Smooth muscle cell (in vitro differentiated cells): ENCODE measurements at regions not wholly inside any gene's neighbourhood (a gene's known extent, or its start where the extent isn't known, plus 50 kb on each side); places are given as distances from the start of the nearest gene placed in this dataset.
"Not testable (repeated sequence)": the region's sequence is repeated elsewhere in the genome, so short reads cannot be mapped to it uniquely, and the experiment has no call there.

Experiments used
- DNase-seq: peaks from one replicate; lab custom pipeline; 2025; ENCODE audit not compliant: unreplicated experiment; lab: John Stamatoyannopoulos, UW
- H2AFZ ChIP-seq: fragments of 200-600 bp; sonication (generic); 2 replicates; pipeline ENCODE4 v1.6.0; 2016; ENCODE audit warnings: antibody characterized with exemption, low read depth, mild to moderate bottlenecking
- H3F3A ChIP-seq: fragments of 200-600 bp; sonication (generic); 2 replicates; pipeline ENCODE4 v1.6.0; 2017; ENCODE audit warnings: antibody characterized with exemption, low read depth
- H3K27ac ChIP-seq: fragments of 200-600 bp; sonication (generic); 2 replicates; pipeline ENCODE4 v1.5.1; 2016; ENCODE audit warnings: low read depth, mild to moderate bottlenecking
- H3K27me3 ChIP-seq: fragments of 200-600 bp; sonication (generic); 2 replicates; pipeline ENCODE4 v1.6.1; 2016; ENCODE audit warnings: low read depth, mild to moderate bottlenecking
- H3K36me3 ChIP-seq: fragments of 200-600 bp; sonication (generic); 2 replicates; pipeline ENCODE4 v1.5.1; 2016; ENCODE audit warnings: low read depth
- H3K4me1 ChIP-seq: fragments of 200-600 bp; sonication (generic); 2 replicates; pipeline ENCODE4 v1.5.1; 2016; ENCODE audit warnings: low read depth
- H3K4me2 ChIP-seq: fragments of 200-600 bp; sonication (generic); 2 replicates; pipeline ENCODE4 v1.6.0; 2016; ENCODE audit warnings: mild to moderate bottlenecking
- H3K4me3 ChIP-seq: fragments of 200-600 bp; sonication (generic); 2 replicates; pipeline ENCODE4 v1.5.1; 2016; ENCODE audit warnings: mild to moderate bottlenecking
- H3K79me2 ChIP-seq: fragments of 200-600 bp; sonication (generic); 2 replicates; pipeline ENCODE4 v1.6.0; 2016; ENCODE audit warnings: low read depth, mild to moderate bottlenecking
- H3K9ac ChIP-seq: fragments of 200-600 bp; sonication (generic); 2 replicates; pipeline ENCODE4 v1.6.0; 2016; ENCODE audit warnings: low read depth
- H3K9me3 ChIP-seq: fragments of 200-600 bp; sonication (generic); replicated peaks from 2 replicates; pipeline ENCODE4 v1.5.1; 2016; ENCODE audit warnings: low read depth
- H4K20me1 ChIP-seq: fragments of 200-600 bp; sonication (generic); 2 replicates; pipeline ENCODE4 v1.6.0; 2016; ENCODE audit warnings: low read depth
- CTCF ChIP-seq: fragments of 200-600 bp; sonication (generic); IDR thresholded peaks from 2 replicates; pipeline ENCODE4 v1.5.1; 2017; ENCODE audit warnings: borderline replicate concordance, mild to moderate bottlenecking, antibody characterized with exemption; ENCODE audit not compliant: insufficient read depth, poor library complexity, severe bottlenecking
- WGBS: methylation state at CpG from one replicate; pipeline ENCODE4 v1.1.7; 2016; ENCODE audit warnings: low lambda C conversion rate; 5-methylcytosine and 5-hydroxymethylcytosine counted together

- not testable (repeated sequence) for H3K4me2 ChIP-seq, H3F3A ChIP-seq, H3K4me3 ChIP-seq, H2AFZ ChIP-seq, H3K9me3 ChIP-seq, H3K79me2 ChIP-seq, H3K9ac ChIP-seq, H3K36me3 ChIP-seq, H4K20me1 ChIP-seq, H3K27ac ChIP-seq, H3K4me1 ChIP-seq, DNase-seq
- 85% methylated on average over 3 of the region's 3 CpGs for WGBS
- H3K27me3 ChIP-seq: peaks cover 19% of the 10 kb centered on the region
Observed at GRCh38 chr10:87416892-87417291, 59.3 kb downstream of the NUTM2D start.

- DNase-seq, H4K20me1 ChIP-seq, H3K9ac ChIP-seq, H2AFZ ChIP-seq, H3K4me2 ChIP-seq, H3K27ac ChIP-seq, H3K36me3 ChIP-seq, H3K9me3 ChIP-seq, H3F3A ChIP-seq, H3K4me1 ChIP-seq, H3K4me3 ChIP-seq, H3K79me2 ChIP-seq: not testable (repeated sequence)
- H3K27me3 ChIP-seq: peaks cover 16% of the 10 kb centered on the region
Observed at GRCh38 chr10:87422641-87423040, 65.1 kb downstream of the NUTM2D start.

- not testable (repeated sequence) for DNase-seq
Observed at GRCh38 chr10:87424697-87425373, 67.3 kb downstream of the NUTM2D start.

GRCh38 chr10:87433836-87434235 lies 70.9 kb upstream of the MINPP1 start:
- DNase-seq, H3K9me3 ChIP-seq, H3K36me3 ChIP-seq, H4K20me1 ChIP-seq, H3K27ac ChIP-seq, H2AFZ ChIP-seq, H3F3A ChIP-seq, H3K4me2 ChIP-seq, H3K27me3 ChIP-seq, H3K79me2 ChIP-seq, H3K9ac ChIP-seq, H3K4me3 ChIP-seq, H3K4me1 ChIP-seq: not testable (repeated sequence)
- WGBS: 67% methylated on average over 1 of the region's 4 CpGs

More at GRCh38 chr10:87424697-87425373, 67.3 kb downstream of the NUTM2D start:
- H3K36me3 ChIP-seq, H3K27ac ChIP-seq, H3K9me3 ChIP-seq, H3K79me2 ChIP-seq, H3K4me1 ChIP-seq, H3K9ac ChIP-seq, H2AFZ ChIP-seq, H3K4me3 ChIP-seq, H3K4me2 ChIP-seq, H4K20me1 ChIP-seq, H3F3A ChIP-seq: not testable (repeated sequence)
- peaks cover 15% of the 10 kb centered on the region for H3K27me3 ChIP-seq
- WGBS: 77% methylated on average over 3 of the region's 3 CpGs

- WGBS: 100% methylated on average over 2 of the region's 3 CpGs
- not testable (repeated sequence) for H3K9me3 ChIP-seq, H3K4me2 ChIP-seq, H3K4me1 ChIP-seq, DNase-seq, H3K9ac ChIP-seq, H4K20me1 ChIP-seq, H3K79me2 ChIP-seq, H3K27me3 ChIP-seq, H3K36me3 ChIP-seq, H3K27ac ChIP-seq, H2AFZ ChIP-seq, H3K4me3 ChIP-seq, H3F3A ChIP-seq
Observed at GRCh38 chr10:87435295-87435826, 69.3 kb upstream of the MINPP1 start.

- H3K27me3 ChIP-seq, H3F3A ChIP-seq, H3K27ac ChIP-seq, H3K4me3 ChIP-seq, H2AFZ ChIP-seq, H3K4me1 ChIP-seq, H3K9me3 ChIP-seq, H3K79me2 ChIP-seq, H3K9ac ChIP-seq, H3K36me3 ChIP-seq, H3K4me2 ChIP-seq, DNase-seq, H4K20me1 ChIP-seq: not testable (repeated sequence)
- WGBS: under 1% methylated on average over 13 of the region's 14 CpGs
- TF ChIP-seq CTCF: peak; percentile 22
Observed at GRCh38 chr10:87436104-87436503, 68.6 kb upstream of the MINPP1 start.

GRCh38 chr10:87437450-87437849 lies 67.2 kb upstream of the MINPP1 start:
- not testable (repeated sequence) for H3K9me3 ChIP-seq, H3K27ac ChIP-seq, H3K4me2 ChIP-seq, H3K9ac ChIP-seq, H3K4me3 ChIP-seq, H3F3A ChIP-seq, H3K27me3 ChIP-seq, DNase-seq, H3K4me1 ChIP-seq, H2AFZ ChIP-seq, H3K79me2 ChIP-seq, H3K36me3 ChIP-seq, H4K20me1 ChIP-seq
- 67% methylated on average over 2 of the region's 2 CpGs for WGBS
